NB4 (cell line): ENCODE measurements at regions not wholly inside any gene's neighbourhood (a gene's known extent, or its start where the extent isn't known, plus 50 kb on each side); places are given as distances from the start of the nearest gene placed in this dataset.

Experiments used
- CTCF ChIP-seq: IDR thresholded peaks from one replicate; pipeline ENCODE4 v1.5.1; 2012; ENCODE audit warnings: low read depth, low read length
- POLR2A ChIP-seq: IDR thresholded peaks from 2 replicates; pipeline ENCODE4 v1.6.1; 2011; ENCODE audit warnings: mild to moderate bottlenecking; ENCODE audit not compliant: insufficient read length; ENCODE audit errors: extremely low read depth

- TF ChIP-seq POLR2A: no peak
- TF ChIP-seq CTCF: no peak
These were observed 58.3 kb downstream of the HES1 start for GRCh38 chr3:194194051-194194756.
